Endodermal cell (in vitro differentiated cells): ENCODE measurements at regions not wholly inside any gene's neighbourhood (a gene's known extent, or its start where the extent isn't known, plus 50 kb on each side); places are given as distances from the start of the nearest gene placed in this dataset.

Source experiments
- DNase-seq: peaks from one replicate; pipeline ENCODE4 v3.0.0-alpha.2; 2017
- H3K27ac ChIP-seq: 2 replicates; pipeline ENCODE4 v1.5.1; 2013; ENCODE audit warnings: mild to moderate bottlenecking, low read depth, low read length, moderate library complexity
- H3K27me3 ChIP-seq: 2 replicates; pipeline ENCODE4 v1.6.1; 2013; ENCODE audit warnings: mild to moderate bottlenecking, low read length, moderate library complexity; ENCODE audit not compliant: insufficient read depth, control insufficient read depth, poor library complexity, severe bottlenecking
- H3K36me3 ChIP-seq: 2 replicates; pipeline ENCODE4 v1.7.0; 2013; ENCODE audit warnings: mild to moderate bottlenecking, low read length, moderate library complexity; ENCODE audit not compliant: control insufficient read depth, insufficient read depth
- H3K4me1 ChIP-seq: one replicate; pipeline ENCODE4 v1.7.0; 2013; ENCODE audit warnings: low read length; ENCODE audit not compliant: control insufficient read depth, insufficient read depth
- H3K4me3 ChIP-seq: 2 replicates; pipeline ENCODE4 v1.5.1; 2013; ENCODE audit warnings: mild to moderate bottlenecking, low read length, moderate library complexity
- H3K9ac ChIP-seq: 2 replicates; pipeline ENCODE4 v1.6.1; 2013; ENCODE audit warnings: mild to moderate bottlenecking, low read length, moderate library complexity; ENCODE audit not compliant: poor library complexity, severe bottlenecking; ENCODE audit errors: extremely low read depth
- H3K9me3 ChIP-seq: 2 replicates; pipeline ENCODE4 v1.6.1; 2013; ENCODE audit warnings: mild to moderate bottlenecking, low read length, moderate library complexity; ENCODE audit not compliant: control insufficient read depth
- H3K27ac Mint-ChIP-seq: 2 replicates; pipeline ENCODE4 v1.8.0; 2020; ENCODE audit warnings: mixed read lengths
- H3K27me3 Mint-ChIP-seq: 2 replicates; pipeline ENCODE4 v1.8.0; 2021; ENCODE audit warnings: mild to moderate bottlenecking, mixed read lengths; ENCODE audit not compliant: insufficient read depth
- H3K36me3 Mint-ChIP-seq: 2 replicates; pipeline ENCODE4 v1.8.0; 2020; ENCODE audit warnings: low read depth, mixed read lengths
- H3K4me1 Mint-ChIP-seq: 2 replicates; pipeline ENCODE4 v1.8.0; 2020; ENCODE audit warnings: mixed read lengths
- H3K4me3 Mint-ChIP-seq: 2 replicates; pipeline ENCODE4 v1.8.0; 2020; ENCODE audit warnings: mild to moderate bottlenecking, moderate library complexity, mixed read lengths
- H3K9me3 Mint-ChIP-seq: 2 replicates; pipeline ENCODE4 v1.8.0; 2020; ENCODE audit warnings: mild to moderate bottlenecking, mixed read lengths
- CTCF ChIP-seq: fragments of 200-600 bp; sonication (generic); conservative IDR thresholded peaks from 2 replicates; pipeline ENCODE4 v1.5.0; 2021; ENCODE audit warnings: antibody characterized with exemption, mild to moderate bottlenecking
- WGBS, 2 experiments: methylation state at CpG; one replicate each; pipeline versions ENCODE4 v1.1.5 to v1.1.7; 2013; ENCODE audit warnings: missing lambda C conversion rate in 2 of 2, mixed read lengths in 1 of 2; ENCODE audit not compliant: insufficient coverage in 1 of 2, insufficient read length in 1 of 2; 5-methylcytosine and 5-hydroxymethylcytosine counted together

- no peaks in the 10 kb centered on the region for H3K27me3 Mint-ChIP-seq
- H3K27ac Mint-ChIP-seq: no peak overlapping the region
- peaks cover 7% of the 10 kb centered on the region for H3K9me3 Mint-ChIP-seq
- Histone ChIP-seq H3K36me3 (no peaks in the 10 kb centered on the region), H3K9ac (no peak overlapping the region), H3K4me3 (no peak overlapping the region), H3K4me1 (no peaks in the 10 kb centered on the region), H3K27ac (no peak overlapping the region), H3K9me3 (peaks cover 7% of the 10 kb centered on the region), H3K27me3 (no peaks in the 10 kb centered on the region)
- DNase-seq: no peak
- WGBS, 2 experiments: 96 to 100% methylated on average over 1 to 2 of the region's 3 CpGs
- H3K4me1 Mint-ChIP-seq: peaks cover 7% of the 10 kb centered on the region
- H3K36me3 Mint-ChIP-seq: no peaks in the 10 kb centered on the region
- H3K4me3 Mint-ChIP-seq: no peak overlapping the region
- TF ChIP-seq CTCF: no peak
Observed at GRCh38 chr13:44726214-44726613, 150.1 kb upstream of the TSC22D1 start.

- WGBS, 2 experiments: 93 to 96% methylated on average over 2 to 3 of the region's 3 CpGs
- no peak for DNase-seq
- Mint-ChIP-seq H3K9me3 (peaks cover 7% of the 10 kb centered on the region), H3K27ac (no peak overlapping the region), H3K36me3 (no peaks in the 10 kb centered on the region), H3K27me3 (no peaks in the 10 kb centered on the region), H3K4me3 (no peak overlapping the region), H3K4me1 (peaks cover 3% of the 10 kb centered on the region)
- Histone ChIP-seq H3K4me3 (no peak overlapping the region), H3K36me3 (no peaks in the 10 kb centered on the region), H3K27ac (no peak overlapping the region), H3K27me3 (no peaks in the 10 kb centered on the region), H3K9me3 (peaks cover 7% of the 10 kb centered on the region), H3K9ac (no peak overlapping the region), H3K4me1 (no peaks in the 10 kb centered on the region)
- TF ChIP-seq CTCF: no peak
Observed at GRCh38 chr13:44719857-44720671, 143.9 kb upstream of the TSC22D1 start.

GRCh38 chr13:44718467-44718866 lies 142.3 kb upstream of the TSC22D1 start:
- Mint-ChIP-seq H3K4me1 (peaks cover 3% of the 10 kb centered on the region), H3K27me3 (no peaks in the 10 kb centered on the region), H3K4me3 (no peak overlapping the region), H3K27ac (no peak overlapping the region), H3K9me3 (peaks cover 7% of the 10 kb centered on the region), H3K36me3 (no peaks in the 10 kb centered on the region)
- H3K9ac ChIP-seq: no peak overlapping the region
- H3K4me3 ChIP-seq: no peak overlapping the region
- H3K9me3 ChIP-seq: peaks cover 7% of the 10 kb centered on the region
- H3K27me3 ChIP-seq: no peaks in the 10 kb centered on the region
- 57 to 63% methylated on average over 3 to 4 of the region's 4 CpGs for WGBS, 2 experiments
- DNase-seq: peak; percentile 63
- H3K36me3 ChIP-seq: no peaks in the 10 kb centered on the region
- no peak overlapping the region for H3K27ac ChIP-seq
- TF ChIP-seq CTCF: no peak
- no peaks in the 10 kb centered on the region for H3K4me1 ChIP-seq
